Fibroblast of the aortic adventitia (primary cell): ENCODE measurements at regions not wholly inside any gene's neighbourhood (a gene's known extent, or its start where the extent isn't known, plus 50 kb on each side); places are given as distances from the start of the nearest gene placed in this dataset.

ENCODE experiments used
- DNase-seq: peaks from one replicate; pipeline ENCODE4 v3.0.0-alpha.2; 2010; ENCODE audit warnings: low read depth
- H3K4me3 ChIP-seq: 2 replicates; pipeline ENCODE4 v1.5.1; 2011; ENCODE audit warnings: low read depth, mild to moderate bottlenecking, control low read depth, low read length, moderate library complexity
- CTCF ChIP-seq: IDR thresholded peaks from 2 replicates; pipeline ENCODE4 v1.5.1; 2011; ENCODE audit warnings: mild to moderate bottlenecking, low read length, control low read depth, inconsistent platforms; ENCODE audit not compliant: insufficient read depth

GRCh38 chr7:131945957-131946544 lies 389.6 kb upstream of the PODXL start:
- H3K4me3 ChIP-seq = no peak overlapping the region
- TF ChIP-seq CTCF = no peak
- DNase-seq = no peak

GRCh38 chr7:131945313-131945911 lies 389.0 kb upstream of the PODXL start:
- peak; percentile 34 for DNase-seq
- peak overlapping the region; percentile 53 for H3K4me3 ChIP-seq
- TF ChIP-seq CTCF = peak; percentile 94

- no peak for DNase-seq
These were observed 388.2 kb upstream of the PODXL start for GRCh38 chr7:131944556-131945069.

GRCh38 chr7:131943646-131944045 lies 387.2 kb upstream of the PODXL start:
- no peak overlapping the region for H3K4me3 ChIP-seq
- TF ChIP-seq CTCF = no peak
- no peak for DNase-seq

More at GRCh38 chr7:131944556-131945069, 388.2 kb upstream of the PODXL start:
- H3K4me3 ChIP-seq = no peak overlapping the region
- TF ChIP-seq CTCF = no peak

- DNase-seq = no peak
- H3K4me3 ChIP-seq = no peak overlapping the region
- no peak for TF ChIP-seq CTCF
These were observed 386.8 kb upstream of the PODXL start for GRCh38 chr7:131943211-131943610.

GRCh38 chr7:131942287-131943150 lies 386.1 kb upstream of the PODXL start:
- no peak for TF ChIP-seq CTCF
- H3K4me3 ChIP-seq = no peak overlapping the region
- no peak for DNase-seq
